Stimulated activated CD8-positive, alpha-beta memory T cell treated with anti-CD3 and anti-CD28 coated beads, Interleukin-15, amount 100 ng/mL, for 48 hours (primary cell): ENCODE measurements at regions not wholly inside any gene's neighbourhood (a gene's known extent, or its start where the extent isn't known, plus 50 kb on each side); places are given as distances from the start of the nearest gene placed in this dataset.

Experiments used
- DNase-seq, 2 donors: peaks; one replicate each; pipeline ENCODE4 v3.0.0-alpha.2; 2020; ENCODE audit warnings: low read depth in 2 of 2

DNA sequence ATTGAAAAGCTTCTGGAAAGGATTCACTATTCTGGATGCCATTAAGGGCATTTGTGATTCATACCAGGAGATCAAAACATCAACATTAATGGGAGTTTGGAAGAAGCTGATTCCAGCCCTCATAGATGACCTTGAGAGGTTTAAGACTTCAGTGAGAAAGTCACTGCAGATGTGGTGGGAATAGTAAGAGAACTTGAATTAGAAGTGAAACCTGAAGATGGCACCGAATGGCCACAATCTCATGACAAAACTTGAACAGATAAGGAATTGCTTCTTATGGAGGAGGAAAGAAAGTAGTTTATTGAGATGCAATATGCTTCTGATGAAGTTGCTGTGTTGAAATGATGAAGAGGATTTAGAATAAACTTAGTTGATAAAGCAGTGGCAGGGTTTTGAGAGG lies 254.6 kb upstream of the SLC24A2 start:
- DNase-seq, result no peak

DNA sequence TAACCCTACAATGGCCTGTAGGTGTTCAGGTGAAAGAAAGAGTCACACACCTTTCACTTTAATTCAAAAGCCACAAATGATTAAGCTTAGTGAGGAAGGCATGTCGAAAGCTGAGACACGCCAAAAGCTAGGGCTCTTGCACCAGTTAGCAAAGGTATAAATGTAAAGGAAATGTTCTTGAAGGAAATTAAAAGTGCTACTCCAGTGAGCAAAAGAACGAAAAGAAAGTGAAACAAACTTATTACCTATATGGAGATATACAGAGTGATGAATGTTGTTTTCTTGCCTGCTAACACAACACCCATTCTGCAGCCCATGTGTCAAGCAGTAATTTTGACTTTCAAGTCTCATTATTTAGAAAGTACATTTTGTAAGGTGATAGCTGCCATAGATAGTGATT lies 254.2 kb upstream of the SLC24A2 start:
- DNase-seq, result no peak

DNA sequence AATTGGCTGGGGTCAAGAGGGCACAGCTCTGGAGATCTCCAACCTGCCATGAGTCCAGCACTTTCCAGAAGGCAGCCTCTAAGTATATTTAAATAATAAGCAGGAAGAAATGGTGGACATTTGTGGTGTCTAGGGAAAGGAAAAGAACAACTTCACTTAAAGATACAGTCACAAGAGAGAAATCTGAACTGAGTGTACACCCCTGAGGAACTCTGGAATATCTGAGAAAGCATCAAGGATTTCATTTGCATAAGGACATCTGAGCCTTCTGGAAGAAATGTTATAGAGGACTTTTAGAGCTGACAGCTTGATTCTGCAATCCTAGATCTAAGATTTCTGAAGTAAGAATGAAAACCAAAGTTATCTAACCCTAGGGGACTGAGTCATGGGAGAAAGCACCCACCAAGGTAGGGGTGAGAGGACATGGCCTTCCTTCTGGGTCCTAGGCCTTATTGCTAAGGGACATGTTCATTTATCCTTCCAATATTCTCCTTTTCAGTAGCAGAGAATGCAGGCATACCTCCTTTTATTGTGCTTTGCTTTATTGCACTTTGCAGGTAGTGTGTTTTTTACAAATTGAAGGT lies 253.4 kb upstream of the SLC24A2 start:
- DNase-seq, result no peak

DNA sequence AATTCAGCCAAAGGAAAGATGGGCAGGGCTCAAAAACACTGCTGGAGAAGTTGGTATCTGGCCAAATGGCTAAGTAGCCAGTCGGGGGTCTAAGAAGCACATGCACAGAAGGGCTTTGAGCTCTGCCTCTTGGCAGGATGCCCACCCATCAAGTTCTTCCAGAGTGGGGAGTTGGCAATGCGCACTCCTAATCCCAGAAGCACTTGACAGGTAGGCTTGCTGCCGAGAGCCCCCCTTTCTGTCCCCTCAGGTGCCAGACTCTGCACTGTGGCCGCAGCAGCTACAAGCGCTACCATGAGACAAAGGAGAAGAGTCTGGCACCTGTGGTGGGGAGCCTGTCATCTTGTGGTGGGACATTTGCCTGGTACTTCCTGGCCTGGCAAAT lies 252.9 kb upstream of the SLC24A2 start:
- no peak for DNase-seq

DNA sequence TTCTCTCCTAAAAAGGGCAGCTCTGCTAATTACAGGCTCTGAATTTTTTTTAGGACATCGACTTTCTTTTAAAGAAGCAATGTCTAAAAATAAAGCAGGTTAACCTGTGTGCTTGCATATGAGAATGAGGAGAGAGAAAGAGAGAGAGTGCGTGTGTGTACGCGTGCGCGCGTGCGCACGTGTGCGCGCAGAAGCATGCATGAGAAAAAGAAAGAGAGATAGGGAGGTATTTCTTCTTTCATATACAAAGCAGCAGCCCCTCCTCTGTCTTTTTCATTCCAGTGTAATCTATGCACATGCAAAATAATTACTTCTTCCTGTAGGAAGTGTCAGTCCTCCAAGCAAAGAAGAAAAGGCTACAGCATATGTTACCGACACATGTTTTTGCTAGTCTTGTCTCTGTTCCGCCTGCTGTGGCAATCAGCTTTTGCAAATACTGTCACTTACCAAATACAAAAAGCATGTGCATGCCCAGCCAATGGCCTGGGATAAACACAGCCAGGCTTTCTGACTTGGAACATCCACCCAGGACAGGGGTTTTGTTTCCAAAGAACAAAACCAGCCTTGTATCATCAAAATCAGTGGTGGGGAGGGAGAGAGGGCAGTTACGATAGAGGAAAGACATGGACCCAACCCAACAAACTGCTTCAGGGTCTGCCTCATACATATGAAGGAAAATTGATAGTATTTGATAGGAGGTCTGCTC lies 252.3 kb upstream of the SLC24A2 start:
- DNase-seq, result no peak

DNA sequence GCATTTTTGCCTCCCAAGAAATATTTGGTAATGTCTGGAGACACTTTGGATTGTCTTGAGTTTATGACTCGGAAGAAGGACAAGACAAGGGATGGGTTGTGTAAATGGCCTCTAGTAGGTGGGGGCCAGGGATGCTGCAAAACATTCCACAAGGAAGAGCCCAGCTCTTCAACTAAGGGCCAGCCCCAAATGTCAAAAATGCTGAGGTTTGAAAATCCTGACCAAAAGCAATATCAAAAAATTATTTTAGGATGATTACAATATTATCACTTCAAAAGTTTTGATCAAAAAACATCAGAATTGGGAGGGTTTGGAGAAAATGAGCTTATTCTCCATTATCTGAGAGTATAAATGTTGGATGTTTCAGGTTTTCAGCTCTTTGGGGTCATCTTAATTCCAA lies 248.9 kb upstream of the SLC24A2 start:
- no peak for DNase-seq

DNA sequence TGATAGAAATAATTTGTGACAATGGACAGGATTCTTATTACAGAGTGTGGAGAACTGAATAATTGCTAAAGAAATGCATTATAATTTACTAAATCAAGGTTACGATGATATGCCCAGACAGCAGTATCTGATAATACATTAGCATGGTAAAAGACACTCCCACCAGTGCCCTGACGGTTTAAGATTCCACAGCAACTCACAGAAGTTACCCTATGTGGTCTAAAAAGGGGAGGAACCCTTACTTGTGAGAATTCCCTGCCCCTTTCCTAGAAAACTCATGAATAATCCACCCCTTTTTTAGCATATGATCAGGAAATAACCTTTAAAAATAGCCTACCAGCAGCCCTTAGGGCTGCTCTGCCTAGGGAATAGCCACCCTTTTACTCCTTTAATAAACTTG lies 244.7 kb upstream of the SLC24A2 start:
- no peak for DNase-seq

DNA sequence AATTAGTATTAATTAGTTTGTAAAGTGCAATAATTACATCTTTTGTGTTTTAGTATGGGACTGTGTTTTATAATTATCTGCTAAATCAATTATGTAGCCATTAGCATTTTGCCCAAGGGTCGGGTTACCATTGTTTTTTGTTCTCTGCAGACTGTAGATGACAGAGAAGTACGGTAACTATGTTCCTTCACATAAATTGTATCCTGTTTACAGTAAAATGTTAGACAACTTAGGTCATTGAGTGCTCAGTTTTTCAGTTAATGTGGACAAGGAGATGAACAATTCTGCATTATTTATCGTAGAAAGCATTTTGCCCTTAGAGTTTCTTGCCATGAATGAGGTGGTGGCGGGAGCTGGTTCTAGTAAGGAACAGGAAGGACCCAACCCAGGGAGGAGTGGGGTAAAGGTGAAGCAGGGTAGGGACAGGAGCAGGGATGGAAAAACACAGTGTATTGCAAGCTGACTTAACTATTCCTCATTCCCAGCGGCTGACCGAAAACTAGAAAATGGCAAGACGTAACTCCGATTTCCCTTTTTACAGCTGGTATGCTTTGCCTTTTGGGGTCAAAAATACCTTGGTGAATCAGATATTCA lies 243.7 kb upstream of the SLC24A2 start:
- DNase-seq, result no peak

DNA sequence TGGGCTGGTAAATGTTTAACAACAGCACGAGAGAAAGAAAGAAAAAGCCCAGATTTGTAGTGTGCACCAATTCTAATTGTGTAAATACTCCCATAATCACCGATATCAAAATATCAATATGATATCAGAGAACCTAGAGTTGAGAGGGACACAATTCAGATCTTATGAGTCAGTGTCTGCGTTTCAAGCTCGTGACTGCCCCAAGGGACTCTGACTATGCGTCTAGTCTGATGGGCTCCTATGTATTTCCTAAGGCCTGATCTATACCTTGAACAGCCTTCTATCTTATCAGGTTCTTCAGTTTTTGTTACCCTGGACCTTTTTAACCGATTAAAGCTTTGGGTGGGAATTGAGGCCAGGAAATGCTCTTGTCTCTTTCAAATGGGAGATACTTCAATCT lies 243.0 kb upstream of the SLC24A2 start:
- DNase-seq, result no peak

DNA sequence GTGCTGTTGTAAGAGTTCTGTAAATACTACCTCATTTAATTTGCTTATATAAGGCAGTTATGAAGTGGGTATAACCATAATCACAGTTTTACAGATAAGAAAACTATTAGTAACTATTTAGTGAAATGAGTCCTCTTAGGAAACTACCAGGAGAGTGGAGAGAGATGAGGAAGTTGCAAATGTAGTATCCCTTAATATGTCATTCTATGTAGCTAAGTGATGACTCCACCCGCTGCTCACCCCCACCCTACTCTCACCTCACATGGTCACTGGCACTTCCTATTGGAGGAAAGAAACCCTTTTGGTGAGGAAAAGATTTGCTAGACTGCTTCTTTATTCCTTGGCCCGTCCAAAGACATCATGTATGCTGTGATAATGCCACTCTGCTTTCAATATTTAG lies 241.8 kb upstream of the SLC24A2 start:
- DNase-seq, result no peak

DNA sequence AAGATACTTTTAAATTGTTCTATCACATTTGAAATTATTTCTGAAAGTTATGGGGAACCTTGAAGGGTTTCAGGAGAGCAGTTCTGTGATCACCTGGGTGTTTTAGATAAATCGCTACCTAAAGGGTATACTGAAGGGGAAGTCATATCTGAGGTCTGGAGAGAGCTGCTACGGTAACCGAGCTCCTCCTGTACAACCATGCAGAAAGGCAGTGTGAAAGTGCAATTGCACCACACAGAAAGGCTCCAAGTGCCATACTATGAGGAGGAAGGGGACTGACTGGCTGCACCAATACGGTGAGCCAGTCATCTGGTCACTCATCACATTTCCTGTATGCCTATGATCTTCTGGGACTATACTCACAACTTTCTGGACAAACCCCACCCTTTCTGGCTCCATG lies 241.4 kb upstream of the SLC24A2 start:
- no peak for DNase-seq

DNA sequence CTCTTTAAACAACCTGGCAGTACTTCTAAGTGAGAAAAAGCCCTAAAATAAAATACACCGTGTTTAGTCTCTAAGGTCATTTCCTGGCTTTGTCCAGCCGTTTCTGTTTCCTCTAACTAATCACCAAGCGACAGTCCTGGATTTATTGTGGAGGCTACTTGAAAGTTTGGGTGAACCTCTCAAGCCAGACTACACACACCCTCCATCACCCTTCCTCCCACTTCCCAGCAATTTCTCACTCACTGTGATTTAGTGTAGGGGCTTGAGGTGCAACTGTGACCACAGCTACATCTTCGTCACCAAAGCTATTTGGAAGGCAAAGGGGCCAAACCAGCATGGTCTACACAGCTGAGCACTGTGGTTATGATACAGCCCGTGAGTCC lies 240.0 kb upstream of the SLC24A2 start:
- DNase-seq, result no peak

DNA sequence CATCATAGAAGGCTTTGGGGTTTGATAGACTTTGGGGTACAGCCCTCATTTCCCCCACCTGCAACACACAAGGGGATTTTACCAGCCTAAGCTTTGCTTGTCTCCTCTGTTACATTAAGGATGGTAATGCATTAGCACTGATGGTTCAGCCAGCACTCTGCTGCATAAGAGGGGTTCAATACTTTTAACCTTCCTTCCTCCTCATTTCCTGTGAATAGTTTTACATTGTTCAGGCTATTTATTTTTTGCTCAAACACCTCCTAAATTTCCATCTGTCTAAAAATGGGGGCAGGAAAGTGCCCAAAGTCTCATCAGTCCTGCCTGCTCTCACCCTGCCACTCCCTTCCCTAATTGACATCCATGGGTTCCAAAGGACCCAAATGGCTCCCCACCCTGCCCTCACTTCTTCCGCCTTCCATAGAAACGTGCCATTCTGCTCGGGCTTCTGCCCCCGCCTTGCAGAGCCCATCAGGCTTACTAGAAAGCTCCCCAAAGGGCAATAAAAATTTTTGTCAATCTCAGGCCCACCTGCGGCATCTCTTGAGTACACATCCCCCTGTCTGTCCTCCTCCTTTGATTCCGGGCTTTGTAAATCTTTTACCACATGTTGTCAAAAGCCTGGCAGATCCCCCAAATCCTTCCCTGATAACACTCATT lies 239.5 kb upstream of the SLC24A2 start:
- no peak for DNase-seq

DNA sequence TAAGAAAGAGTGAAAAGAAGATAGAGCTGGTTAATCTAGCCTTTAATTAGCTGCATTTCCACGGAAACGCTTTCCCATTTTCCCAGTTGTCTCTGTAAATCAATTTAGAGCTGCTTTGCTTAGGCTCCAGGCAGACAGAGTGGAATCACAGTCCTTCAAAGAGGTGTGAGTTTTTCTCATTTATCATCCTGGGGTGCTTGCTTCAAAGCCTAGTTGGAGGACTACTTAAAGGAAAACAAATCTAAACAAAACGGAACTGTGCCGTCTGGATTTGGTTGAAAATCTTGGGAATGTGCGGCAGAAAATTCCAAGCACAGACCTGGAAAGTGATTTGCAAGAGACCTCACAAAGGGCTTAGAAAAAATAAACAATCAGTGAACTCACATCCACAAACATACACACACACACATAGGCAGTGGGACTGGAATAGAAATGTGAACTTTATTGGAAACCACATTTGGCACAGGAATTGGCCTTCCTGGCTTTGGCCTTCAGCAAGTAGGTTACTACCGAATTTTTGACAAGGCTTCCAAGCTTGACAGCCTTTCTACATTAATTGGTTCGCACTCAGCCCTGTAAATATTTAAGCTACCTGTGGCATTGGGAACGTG lies 235.2 kb upstream of the SLC24A2 start:
- no peak for DNase-seq

DNA sequence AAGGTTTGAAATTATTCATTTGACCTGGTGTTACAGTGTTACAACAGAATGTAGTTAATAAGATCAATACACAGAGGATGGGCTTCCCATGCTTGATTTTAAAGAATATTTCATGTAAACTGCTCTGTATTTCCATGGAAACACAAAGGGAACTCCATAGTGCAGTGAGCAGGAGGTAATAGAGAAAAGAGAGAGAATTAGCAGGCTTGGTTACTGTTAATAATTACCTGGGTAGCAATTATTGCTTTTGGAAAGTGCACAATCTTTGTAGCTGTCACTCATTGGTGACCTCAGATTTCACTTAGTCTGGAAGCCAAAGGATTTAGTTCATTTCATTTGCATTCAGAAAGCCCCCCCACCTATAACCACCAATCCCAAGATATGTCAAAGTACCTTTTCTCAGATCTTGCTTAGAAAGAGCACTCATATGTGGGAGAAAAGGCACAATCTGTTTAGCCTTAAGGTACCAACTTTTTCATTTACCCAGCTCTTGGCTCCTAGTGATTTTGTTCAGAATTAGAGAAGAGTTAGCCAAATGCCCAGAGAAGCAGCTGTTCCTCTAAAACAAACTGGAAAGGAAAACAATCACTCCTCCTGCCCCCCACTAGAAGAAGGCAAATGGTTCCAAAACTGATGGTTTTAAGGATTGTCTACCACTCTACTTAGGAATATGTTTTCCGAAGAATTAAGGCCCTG lies 234.5 kb upstream of the SLC24A2 start:
- DNase-seq, result no peak

DNA sequence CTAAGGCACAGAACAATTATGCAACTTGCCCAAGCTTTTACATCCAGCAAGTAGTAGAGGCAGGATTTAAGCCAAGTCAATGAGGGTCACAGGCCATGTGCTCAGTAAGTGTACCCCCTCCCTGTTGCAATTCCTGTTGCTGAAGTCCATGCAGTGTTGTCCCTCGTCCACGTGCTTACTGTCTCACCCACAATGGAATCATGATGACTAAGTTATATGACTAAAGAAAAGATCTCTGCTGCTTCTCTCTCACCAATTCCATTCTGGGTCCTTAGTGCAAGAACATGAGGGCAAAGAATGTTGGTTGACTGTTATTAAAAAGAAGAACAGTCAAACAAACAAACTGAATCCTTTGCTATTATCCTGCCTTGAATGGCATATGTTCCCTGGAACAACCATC lies 233.6 kb upstream of the SLC24A2 start:
- no peak for DNase-seq

DNA sequence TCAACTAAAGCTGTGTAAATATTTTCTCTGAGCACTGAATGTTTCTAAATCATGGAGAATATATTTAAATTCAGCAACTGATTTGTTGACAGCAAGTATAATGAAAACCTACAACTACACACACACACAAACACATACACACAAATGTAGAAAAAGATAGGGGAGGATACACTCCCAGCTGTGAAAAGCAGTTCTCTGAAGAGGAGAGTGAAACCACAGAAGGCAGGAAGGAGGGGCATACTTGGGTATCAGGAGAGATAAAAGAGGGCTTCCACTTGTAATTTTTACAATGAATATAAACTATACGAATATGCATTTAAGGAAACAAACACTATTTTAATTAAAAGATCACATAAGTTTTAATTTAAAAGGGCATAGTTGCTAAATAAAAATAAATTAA lies 227.8 kb upstream of the SLC24A2 start:
- no peak for DNase-seq

DNA sequence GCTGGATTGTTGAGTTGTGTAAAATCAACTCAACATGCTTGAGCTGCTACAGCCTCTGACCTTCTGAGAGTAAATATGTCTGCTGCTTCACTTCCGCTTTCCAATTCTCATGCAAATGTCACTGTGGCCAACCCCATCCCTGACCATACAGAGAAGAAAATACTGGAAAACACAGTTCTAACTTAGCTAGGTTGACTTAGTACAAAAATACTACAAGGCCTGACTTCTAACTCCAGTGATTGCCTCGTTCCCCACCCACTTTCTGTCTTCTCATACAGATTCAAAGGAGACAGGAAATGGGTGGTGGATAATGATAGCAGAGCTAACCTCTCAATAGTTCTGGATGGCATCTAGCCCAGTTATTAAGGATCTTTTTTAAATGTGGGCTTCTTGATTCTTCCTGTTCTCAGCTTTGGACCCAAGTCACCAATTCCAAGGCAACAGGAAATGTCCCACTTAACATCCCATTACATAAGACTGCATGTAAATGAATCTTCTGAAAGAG lies 226.6 kb upstream of the SLC24A2 start:
- DNase-seq, result no peak

DNA sequence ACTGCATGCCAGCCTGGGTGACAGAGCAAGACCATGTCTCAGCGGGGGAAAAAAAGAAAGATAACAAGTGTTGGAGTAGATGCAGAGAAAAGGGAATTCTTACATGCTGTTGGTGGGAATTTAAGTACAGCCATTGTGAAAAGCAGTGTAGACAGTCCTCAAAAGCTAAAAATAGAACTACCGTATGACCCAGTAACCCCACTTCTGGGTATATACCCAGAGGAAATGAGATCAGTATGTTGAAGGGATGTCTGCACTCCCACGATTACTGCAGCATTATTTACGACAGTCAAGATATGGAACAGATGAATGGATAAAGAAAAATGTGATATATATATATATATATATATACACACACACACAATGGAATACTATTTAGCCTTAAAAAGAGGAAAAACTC lies 225.3 kb upstream of the SLC24A2 start:
- DNase-seq, result no peak

DNA sequence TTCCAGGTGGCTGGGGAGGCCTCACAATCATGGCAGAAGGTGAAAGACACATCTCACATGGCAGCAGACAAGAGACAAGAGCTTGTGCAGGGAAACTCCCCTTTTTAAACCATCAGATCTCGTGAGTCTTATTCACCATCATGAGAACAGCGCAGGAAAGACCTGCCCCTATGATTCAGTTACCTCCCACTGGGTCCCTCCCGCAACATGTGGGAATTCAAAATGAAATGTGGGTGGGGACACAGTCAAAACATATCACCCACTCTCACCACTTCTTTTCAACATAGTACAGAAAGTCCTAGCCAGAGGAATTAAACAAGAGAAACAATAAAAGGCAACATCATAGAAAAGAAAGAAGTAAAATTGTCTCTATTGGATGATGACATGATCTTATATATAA lies 223.4 kb upstream of the SLC24A2 start:
- DNase-seq, result no peak

DNA sequence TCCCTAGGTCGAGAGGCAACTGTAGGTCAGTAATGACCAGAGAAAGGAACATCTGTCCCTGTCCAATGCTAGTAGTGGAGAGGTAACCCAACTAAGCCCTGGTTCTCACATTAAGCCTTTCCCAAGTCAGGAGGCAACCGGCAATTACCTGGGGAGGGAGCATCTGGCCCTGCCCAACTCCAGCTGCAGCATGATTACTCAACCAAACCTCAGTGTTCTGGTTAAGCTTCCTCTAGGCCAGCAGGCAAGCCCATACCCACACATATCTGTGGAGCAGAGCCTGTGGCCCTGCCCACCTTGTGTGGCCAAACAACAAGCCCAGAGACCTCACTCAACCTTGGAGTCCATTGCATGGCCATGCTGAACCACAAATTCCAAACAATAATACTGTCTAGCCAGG lies 220.8 kb upstream of the SLC24A2 start:
- DNase-seq, result no peak

DNA sequence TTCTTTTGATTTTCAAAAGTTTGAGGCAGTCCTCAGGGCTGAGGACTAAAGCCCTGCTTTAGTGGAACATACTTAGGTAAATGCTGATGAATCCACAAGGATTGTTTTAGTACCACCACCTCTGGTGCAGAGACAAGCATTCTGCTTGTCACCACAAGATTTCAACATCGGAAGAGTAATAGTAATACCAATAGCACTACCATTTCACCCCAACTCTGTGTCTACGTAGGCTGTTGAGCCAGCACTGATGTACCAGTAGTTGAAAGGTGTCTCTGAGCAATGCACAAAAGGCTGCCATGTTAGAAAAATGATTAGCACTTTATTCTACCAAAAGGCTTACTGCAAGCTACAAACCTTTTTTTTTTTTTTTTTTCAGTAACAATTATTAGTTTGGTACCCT lies 213.2 kb upstream of the SLC24A2 start:
- no peak for DNase-seq
